Fibroblast of skin of right biceps (primary cell): ENCODE measurements at regions not wholly inside any gene's neighbourhood (a gene's known extent, or its start where the extent isn't known, plus 50 kb on each side); places are given as distances from the start of the nearest gene placed in this dataset.
A peak's percentile ranks its signal among the peaks of the same experiment; 100 is the strongest.

Source experiments
- DNase-seq: peaks from one replicate; pipeline ENCODE4 v3.0.0-alpha.2; 2013

DNA sequence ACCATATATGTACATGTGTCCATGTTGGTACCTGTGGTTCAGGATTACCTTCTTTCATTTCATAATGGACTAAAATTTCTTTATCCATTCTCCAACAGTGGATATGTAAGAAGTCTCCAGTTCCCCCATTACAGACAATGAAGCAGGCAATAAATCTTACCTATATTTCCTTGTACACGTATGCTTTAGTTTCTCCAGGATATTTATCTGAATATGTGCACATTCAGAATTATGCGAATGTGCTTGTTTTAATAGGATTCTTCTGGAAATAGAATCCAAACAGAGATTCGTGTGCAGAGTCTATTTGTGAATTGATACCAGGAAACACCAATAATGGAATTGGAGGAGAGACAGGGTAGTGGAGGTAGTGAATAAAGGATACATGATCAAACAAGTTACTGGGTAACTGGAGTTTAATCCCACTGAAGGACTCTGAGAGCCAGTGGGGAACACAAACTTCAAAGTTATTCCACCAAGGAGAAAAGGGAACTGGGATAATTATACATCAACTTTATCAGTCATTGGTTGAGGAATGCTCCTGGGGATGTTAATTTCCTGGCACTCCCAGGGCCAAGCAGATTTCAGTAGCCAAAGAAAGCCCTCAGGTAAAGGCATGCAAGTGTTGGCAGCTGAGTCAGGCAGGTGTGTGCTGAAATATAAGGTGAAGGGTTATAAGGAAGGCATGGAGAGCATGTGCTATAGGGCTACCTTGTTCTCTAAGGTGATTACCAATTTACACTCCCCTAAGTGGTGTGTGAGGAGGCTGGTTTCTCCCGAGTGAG lies 374.9 kb upstream of the PBX1 start:
- no peak for DNase-seq

GRCh38 chr1:164186881-164187280 lies 372.1 kb upstream of the PBX1 start:
- DNase-seq: no peak

DNA sequence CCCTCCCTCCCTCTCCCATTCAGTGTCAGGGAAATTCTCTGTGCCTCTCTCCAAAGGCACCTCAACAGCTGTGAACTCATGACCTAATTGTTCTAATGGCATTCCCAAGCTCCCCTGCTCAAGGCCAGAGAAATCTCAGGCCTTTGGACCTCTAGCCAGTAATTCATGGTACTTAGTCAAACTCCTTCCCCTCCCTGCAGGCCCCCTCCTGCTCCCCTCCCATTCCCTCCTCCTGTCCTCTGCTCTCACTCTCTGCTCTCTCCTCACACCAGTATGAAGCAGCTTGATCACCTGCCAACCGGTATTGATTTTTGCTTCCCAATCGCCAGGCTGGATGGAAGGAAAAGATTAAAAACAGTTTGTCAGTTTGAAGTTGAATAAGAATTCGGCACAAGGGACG lies 370.5 kb upstream of the PBX1 start:
- no peak for DNase-seq

- DNase-seq: no peak
Measured at GRCh38 chr1:164191191-164191590, 367.8 kb upstream of the PBX1 start.

- no peak for DNase-seq
Measured at GRCh38 chr1:164210211-164210739, 348.7 kb upstream of the PBX1 start.

GRCh38 chr1:164223378-164223777 lies 335.6 kb upstream of the PBX1 start:
- no peak for DNase-seq

- DNase-seq: no peak
Measured at GRCh38 chr1:164225011-164225410, 334.0 kb upstream of the PBX1 start.

DNA sequence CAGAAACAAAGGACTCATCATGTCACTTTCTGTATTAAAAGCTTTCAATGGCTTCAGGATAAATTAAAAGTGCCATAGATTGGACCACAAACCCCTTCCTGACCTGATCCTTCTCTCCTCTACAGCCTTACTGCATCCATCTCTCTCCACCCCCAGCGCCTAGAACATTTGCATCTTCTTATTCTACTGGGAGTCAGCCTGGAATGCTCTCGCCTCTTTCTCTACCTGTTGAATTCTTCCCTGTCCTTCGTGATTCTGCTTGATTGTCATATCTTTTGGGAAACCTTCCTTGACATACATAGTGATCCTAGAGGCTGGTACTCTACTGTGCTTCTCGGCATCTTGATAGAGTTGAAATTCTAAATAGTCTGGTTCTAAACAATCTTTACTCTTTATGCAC lies 332.0 kb upstream of the PBX1 start:
- no peak for DNase-seq

- DNase-seq: no peak
Measured at GRCh38 chr1:164228928-164229327, 330.1 kb upstream of the PBX1 start.

- no peak for DNase-seq
Measured at GRCh38 chr1:164233149-164233548, 325.8 kb upstream of the PBX1 start.

DNA sequence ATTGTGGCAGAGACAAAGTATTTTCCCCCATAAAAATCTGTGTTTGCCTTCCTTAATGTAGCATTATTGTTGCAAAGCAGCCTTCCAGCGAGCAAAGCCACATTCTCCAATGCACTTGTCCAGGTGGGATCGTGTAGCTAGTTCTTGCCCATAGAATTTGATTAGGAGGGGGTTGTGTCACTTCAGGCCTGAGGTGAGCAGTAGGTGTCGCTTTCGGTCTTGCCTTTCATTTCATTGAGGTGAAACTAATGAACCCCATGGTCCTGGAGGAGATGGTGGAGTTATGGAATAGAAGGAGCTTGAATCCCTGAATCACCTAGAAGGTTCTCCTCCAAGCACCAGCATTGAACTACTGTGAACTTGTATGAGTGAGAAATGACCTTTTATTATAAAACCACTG lies 318.9 kb upstream of the PBX1 start:
- DNase-seq: no peak

DNA sequence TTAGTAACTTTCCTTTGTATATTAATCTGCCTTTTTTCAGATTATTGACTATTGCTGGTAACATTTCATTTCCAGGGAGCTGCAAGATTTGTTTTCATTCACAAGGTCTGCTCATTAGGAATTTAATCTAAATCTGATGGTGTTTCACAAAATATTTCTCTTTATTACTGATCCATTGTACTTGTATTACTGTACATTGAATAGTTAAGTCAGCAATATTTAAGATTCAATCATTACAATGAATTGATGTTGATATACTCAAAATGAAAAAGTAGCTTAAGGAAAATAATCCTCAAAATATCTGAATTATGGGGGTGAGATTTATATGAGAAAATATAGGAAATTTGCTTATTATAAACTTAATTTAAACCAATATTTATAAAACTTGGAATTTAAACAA lies 308.6 kb upstream of the PBX1 start:
- DNase-seq: no peak

DNA sequence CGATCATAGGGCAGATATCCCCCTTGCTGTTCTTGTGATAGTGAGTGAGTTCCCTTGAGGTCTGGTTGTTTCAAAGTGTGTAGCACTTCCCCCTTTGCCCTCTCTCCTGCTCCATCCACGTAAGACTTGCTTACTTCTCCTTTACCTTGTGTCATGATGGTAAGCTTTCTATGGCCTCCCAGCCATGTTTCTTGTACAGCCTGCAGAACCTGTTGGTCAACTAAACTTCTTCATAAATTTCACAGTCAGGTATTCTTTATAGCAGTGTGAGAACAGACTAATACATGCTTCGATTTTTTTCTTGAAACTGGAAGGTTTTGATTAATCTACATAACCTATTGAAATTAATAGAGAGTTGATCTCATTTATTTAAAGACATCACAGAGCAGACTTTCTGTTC lies 302.5 kb upstream of the PBX1 start:
- DNase-seq: no peak

GRCh38 chr1:164261691-164262240 lies 297.2 kb upstream of the PBX1 start:
- DNase-seq: no peak

- DNase-seq: no peak
Measured at GRCh38 chr1:164263540-164263939, 295.4 kb upstream of the PBX1 start.

- no peak for DNase-seq
Measured at GRCh38 chr1:164265232-164265631, 293.8 kb upstream of the PBX1 start.

GRCh38 chr1:164272156-164272555 lies 286.8 kb upstream of the PBX1 start:
- DNase-seq: no peak

DNA sequence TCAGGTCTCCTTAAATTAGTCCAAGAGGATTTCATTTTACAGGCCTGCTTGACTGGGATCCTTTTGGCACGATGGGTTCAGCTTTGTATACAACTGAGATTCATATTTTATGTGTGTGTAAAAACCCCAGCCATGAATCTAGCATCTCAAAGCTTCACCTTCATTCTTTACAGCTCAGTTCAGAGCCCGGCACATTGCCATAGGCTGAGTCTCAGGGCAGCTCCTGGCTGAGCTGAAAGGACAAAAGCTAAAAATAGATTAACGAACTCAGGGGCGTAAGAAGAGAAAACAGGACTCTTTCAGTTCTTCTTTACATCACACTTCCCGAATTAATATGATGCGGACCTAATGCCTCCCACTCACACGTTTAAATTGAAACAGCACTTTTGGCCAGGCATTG lies 262.8 kb upstream of the PBX1 start:
- DNase-seq: no peak

DNA sequence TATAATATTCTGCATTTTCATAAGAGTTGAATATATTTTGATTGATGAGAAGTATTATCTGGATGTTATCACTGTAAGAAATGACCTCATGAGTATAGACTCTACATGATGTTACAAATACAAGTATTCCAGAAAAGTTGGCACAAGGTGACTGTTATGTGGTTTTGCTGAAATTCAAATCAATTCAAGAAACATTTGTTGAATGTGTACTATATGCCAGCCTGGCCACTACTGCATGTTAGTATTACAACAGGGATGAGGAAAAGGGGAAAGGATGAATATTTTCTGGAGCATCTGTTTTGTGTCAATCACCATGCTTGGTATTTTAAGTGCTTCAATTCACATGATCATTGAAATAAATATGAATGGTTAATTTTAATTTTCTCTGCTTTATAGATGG lies 250.9 kb upstream of the PBX1 start:
- DNase-seq: peak; percentile 3

DNA sequence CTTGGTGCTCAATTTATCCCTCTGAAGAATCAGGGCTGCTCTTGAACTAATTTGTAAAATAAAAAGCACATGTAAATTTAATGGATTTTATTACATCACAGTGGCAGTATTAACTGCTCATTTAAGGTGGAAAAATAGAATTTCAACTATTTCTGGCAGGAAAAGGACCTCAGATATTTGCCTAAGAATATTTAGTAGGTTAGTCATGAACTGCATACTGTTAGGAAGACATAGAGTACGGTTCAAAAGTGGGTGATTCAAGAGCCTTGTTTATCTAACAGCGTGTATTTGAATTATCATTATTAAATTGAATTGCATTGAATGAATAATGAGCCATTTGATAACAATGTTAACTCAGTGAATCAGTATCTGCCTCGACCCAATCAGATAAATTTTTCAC lies 248.8 kb upstream of the PBX1 start:
- peak; percentile 77 for DNase-seq

DNA sequence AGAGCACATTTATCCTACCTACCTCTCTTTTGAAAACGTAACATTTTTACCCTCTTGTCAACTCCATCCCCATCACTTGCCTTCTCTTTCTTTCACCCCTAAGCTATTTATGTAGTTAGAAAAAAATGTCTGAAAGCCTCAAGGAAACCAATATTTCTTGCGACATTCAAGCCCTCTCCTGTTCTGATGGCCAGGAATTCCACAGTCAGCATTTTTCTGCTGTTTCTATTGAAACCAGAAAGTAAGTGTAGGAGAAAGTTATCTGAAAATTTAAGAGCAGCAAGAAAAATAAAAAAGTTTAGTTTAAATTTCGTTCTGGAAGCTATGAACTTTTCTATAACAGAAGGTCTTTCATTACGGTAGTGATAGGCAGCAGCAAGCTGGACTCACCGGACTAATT lies 247.6 kb upstream of the PBX1 start:
- DNase-seq: peak; percentile 37

DNA sequence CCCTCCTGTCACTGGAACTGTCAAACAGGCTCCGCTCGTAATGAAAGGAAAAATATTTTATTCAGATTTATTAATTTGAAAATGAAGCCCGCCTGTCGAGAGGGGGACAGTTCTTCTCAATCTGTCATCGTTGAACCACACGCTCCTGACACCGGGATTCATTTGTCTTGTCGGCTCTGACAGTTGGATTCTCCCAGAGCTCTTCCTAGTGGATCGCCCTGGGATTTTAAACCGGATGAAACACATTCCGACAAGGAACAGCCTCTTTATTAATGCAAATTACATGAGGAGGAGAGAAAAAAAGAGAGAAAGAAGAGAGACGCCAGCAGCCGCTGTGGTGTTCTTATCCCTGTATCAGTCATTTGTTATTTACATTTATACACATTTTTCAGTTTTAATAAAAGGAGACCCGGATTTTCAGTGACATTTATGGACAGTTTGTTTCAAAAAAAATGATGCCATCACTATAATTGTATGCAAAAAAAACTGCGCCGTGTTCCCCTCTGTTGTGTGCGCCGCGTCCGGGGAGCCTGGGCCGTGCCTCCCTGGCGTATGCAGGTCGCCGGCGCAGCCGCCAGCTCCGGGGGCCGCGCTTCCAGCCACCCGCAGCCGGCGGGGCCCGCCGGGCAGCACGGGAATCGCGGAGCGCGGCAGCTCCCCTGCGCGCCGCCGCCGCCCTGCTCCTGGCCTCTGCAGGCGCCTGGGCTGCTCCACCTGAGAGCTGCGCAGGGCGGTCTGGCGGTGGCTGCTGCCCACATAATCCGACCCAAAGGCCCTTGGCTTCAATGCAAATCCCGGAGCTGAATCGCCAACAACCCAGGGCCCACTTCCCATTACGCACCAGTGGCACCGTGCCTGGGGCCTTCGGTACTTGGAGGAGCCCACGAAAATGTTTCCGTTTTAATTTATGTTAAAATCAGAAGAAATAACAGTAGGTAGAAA lies 237.9 kb upstream of the PBX1 start:
- DNase-seq: peak; percentile 25

DNA sequence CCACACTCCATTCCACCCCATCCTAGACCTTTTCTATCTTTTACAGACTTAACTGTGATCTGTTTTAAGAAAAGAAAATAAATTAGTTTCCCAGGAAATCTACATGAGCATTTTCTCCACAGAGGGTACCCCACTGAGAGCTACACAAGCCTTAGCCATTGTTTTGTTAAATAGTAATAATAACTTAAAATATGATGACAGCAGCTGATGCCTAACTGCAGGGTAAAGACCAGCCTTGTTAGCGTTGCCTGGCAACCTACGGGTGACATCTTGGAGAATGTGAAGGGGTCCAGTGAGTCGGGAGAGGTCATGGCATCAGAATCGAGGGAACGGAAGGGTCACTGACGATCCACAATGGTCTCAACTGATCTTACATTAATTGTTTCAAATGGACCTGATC lies 233.2 kb upstream of the PBX1 start:
- no peak for DNase-seq

- DNase-seq: no peak
Measured at GRCh38 chr1:164333387-164333786, 225.6 kb upstream of the PBX1 start.
